CD4-positive, alpha-beta memory T cell (primary cell): ENCODE measurements at regions not wholly inside any gene's neighbourhood (a gene's known extent, or its start where the extent isn't known, plus 50 kb on each side); places are given as distances from the start of the nearest gene placed in this dataset.
A peak's percentile ranks its signal among the peaks of the same experiment; 100 is the strongest.

ENCODE experiments used
- CTCF ChIA-PET: fragments of 350-600 bp; sonication (Branson Sonifier 250); formaldehyde crosslinking; loops from one replicate; lab custom pipeline; 2021; ENCODE audit warnings: inconsistent platforms; ENCODE audit not compliant: partially characterized antibody; lab: Charles Lee
- POLR2A ChIA-PET: fragments of 350-600 bp; sonication (Branson Sonifier 250); formaldehyde crosslinking; loops from one replicate; lab custom pipeline; 2021; ENCODE audit not compliant: partially characterized antibody; lab: Charles Lee
- DNase-seq, 5 donors: peaks; one replicate each; pipeline versions ENCODE4 v3.0.0 to v3.0.0-alpha.2; 2020 to 2022; ENCODE audit warnings: mixed read lengths in 1 of 5
- H3K27ac ChIP-seq: one replicate; pipeline ENCODE4 v1.7.0; 2013; ENCODE audit warnings: low read depth, low read length
- H3K27me3 ChIP-seq: 2 replicates; pipeline ENCODE4 v1.7.0; 2013; ENCODE audit warnings: mild to moderate bottlenecking, low read length, moderate library complexity; ENCODE audit not compliant: insufficient read depth
- H3K36me3 ChIP-seq: 2 replicates; pipeline ENCODE4 v1.7.0; 2013; ENCODE audit warnings: mild to moderate bottlenecking, low read length, moderate library complexity; ENCODE audit not compliant: insufficient read depth
- H3K4me1 ChIP-seq: 2 replicates; pipeline ENCODE4 v1.7.0; 2013; ENCODE audit warnings: mild to moderate bottlenecking, low read length, moderate library complexity; ENCODE audit not compliant: insufficient read depth
- H3K4me3 ChIP-seq, 2 donors: one replicate each; pipeline ENCODE4 v1.7.0; 2013; ENCODE audit warnings: low read length in 2 of 2, mild to moderate bottlenecking in 1 of 2
- H3K9me3 ChIP-seq, 2 donors: one replicate each; pipeline ENCODE4 v1.7.0; 2013; ENCODE audit warnings: low read length in 2 of 2, control low read depth in 1 of 2; ENCODE audit not compliant: control insufficient read depth in 1 of 2
- H3K27ac Mint-ChIP-seq, 7 donors: one replicate each; pipeline ENCODE4 v1.8.0; 2020 to 2021; ENCODE audit warnings: mixed read lengths in 7 of 7, mild to moderate bottlenecking in 6 of 7, inconsistent platforms in 3 of 7, moderate library complexity in 3 of 7
- H3K27me3 Mint-ChIP-seq, 2 donors: one replicate each; pipeline ENCODE4 v1.8.0; 2020 to 2021; ENCODE audit warnings: mixed read lengths in 2 of 2
- H3K36me3 Mint-ChIP-seq, 2 donors: one replicate each; pipeline ENCODE4 v1.8.0; 2020 to 2021; ENCODE audit warnings: mixed read lengths in 2 of 2, inconsistent platforms in 1 of 2, mild to moderate bottlenecking in 1 of 2
- H3K4me1 Mint-ChIP-seq, 4 donors: one replicate each; pipeline ENCODE4 v1.8.0; 2020 to 2021; ENCODE audit warnings: mixed read lengths in 4 of 4, mild to moderate bottlenecking in 1 of 4
- H3K4me3 Mint-ChIP-seq, 8 donors: one replicate each; pipeline ENCODE4 v1.8.0; 2020 to 2021; ENCODE audit warnings: mixed read lengths in 8 of 8, mild to moderate bottlenecking in 7 of 8, moderate library complexity in 6 of 8, inconsistent platforms in 3 of 8
- H3K9me3 Mint-ChIP-seq, 8 donors: one replicate each; pipeline ENCODE4 v1.8.0; 2020 to 2021; ENCODE audit warnings: mixed read lengths in 8 of 8, mild to moderate bottlenecking in 5 of 8, inconsistent platforms in 3 of 8, moderate library complexity in 1 of 8
- intact Hi-C: fragments of 100-400 bp; cut with micrococcal nuclease; formaldehyde crosslinking; loops from one replicate; pipeline ENCODE4 v1.15.1; 2023

DNA sequence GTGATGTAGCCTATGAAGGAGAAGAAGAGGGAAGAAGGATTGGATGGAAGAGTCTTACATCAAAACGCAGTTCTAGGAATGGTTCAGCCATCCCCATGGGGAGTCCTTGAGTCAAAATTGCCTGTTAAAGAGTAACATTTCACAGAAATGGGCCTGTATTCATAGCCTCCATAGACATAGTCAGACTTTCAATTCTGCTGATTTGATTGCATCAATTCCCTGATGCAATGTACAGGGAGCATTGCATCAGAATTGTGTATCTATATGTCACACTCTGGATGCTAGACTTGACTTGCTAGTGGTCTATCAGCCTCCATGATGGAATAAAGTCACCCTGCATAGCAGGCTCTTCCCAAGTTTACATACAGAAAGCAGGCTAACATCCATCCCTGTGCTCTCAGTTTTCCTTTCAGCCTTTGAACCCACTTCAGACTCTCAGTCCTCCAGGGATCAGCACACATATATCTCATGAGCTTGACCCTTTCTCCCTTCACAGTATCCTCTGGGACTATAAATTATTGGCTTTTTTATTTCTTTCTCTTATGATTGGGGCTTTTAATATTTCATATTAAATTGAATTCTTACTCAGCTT is 1111.7 kb upstream of the B3GALT2 start:
- ChIA-PET CTCF (interaction anchor here (0.9 kb wide), 1 partner anchor 1114 kb away, joined by 3 read pairs; no protein-coding TSS in a partner anchor), POLR2A (no interaction called here)
- peaks cover 5% of the 10 kb centered on the region for H3K4me1 ChIP-seq
- Mint-ChIP-seq H3K27ac (peak overlapping the region in 1 of 7 donors; percentile 46), H3K4me3 (no peak overlapping the region), H3K36me3 (no peaks in the 10 kb centered on the region), H3K9me3 (no peaks in the 10 kb centered on the region), H3K27me3 (no peaks in the 10 kb centered on the region), H3K4me1 (peaks cover 6 to 10% (median 9%) of the 10 kb centered on the region in 4 donors)
- no peak for DNase-seq
- H3K9me3 ChIP-seq: no peaks in the 10 kb centered on the region
- no peaks in the 10 kb centered on the region for H3K36me3 ChIP-seq
- H3K4me3 ChIP-seq: no peak overlapping the region
- no peaks in the 10 kb centered on the region for H3K27me3 ChIP-seq
- intact Hi-C loops: loop anchor here (5.0 to 10.0 kb wide), 3 partner anchors 543 to 1823 kb away; partner anchors contain the start of gene CDC73
- H3K27ac ChIP-seq: no peak overlapping the region

DNA sequence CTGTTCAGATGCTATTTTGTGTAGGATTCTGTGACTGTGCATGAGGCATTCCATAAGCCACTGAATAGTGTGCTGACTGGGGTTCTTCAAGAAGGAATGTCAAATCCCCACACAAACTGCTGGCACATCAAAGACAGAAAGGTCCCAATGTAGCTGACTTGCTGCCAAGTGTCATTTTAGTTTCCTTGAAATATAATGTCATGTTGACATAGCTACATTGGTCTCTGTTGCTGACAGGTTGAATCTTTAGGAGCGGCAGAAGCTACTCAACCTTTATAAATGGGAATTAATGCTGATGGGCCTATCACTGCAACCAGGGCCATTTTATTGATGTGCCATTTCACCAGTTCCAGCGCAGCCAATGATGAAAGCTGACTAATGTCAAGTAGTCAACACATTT is 1110.7 kb upstream of the B3GALT2 start:
- DNase-seq: no peak
- Histone ChIP-seq H3K4me3 (no peak overlapping the region), H3K27me3 (no peaks in the 10 kb centered on the region), H3K36me3 (no peaks in the 10 kb centered on the region), H3K4me1 (peaks cover 5% of the 10 kb centered on the region), H3K9me3 (no peaks in the 10 kb centered on the region), H3K27ac (no peak overlapping the region)
- ChIA-PET POLR2A (no interaction called here), CTCF (interaction anchor here (0.7 to 1.0 kb wide), 3 partner anchors 1107 to 1154 kb away, joined by 3 to 4 read pairs (median 3); no protein-coding TSS in a partner anchor)
- Mint-ChIP-seq H3K9me3 (no peaks in the 10 kb centered on the region), H3K4me1 (peaks cover 6 to 10% (median 9%) of the 10 kb centered on the region in 4 donors), H3K36me3 (no peaks in the 10 kb centered on the region), H3K4me3 (no peak overlapping the region), H3K27me3 (no peaks in the 10 kb centered on the region), H3K27ac (no peak overlapping the region)
- intact Hi-C loops: loop anchor here (2.0 to 10.0 kb wide), 4 partner anchors 542 to 1822 kb away; partner anchors contain the start of gene CDC73

GRCh38 chr1:194296201-194296600 is 1109.8 kb upstream of the B3GALT2 start:
- ChIA-PET POLR2A (interaction anchor here (1.3 kb wide), 1 partner anchor 1490 kb away, joined by 4 read pairs; no protein-coding TSS in a partner anchor), CTCF (interaction anchor here (3.4 kb wide), 1 partner anchor 1109 kb away, joined by 28 read pairs; the partner anchor contains the start of gene B3GALT2)
- Mint-ChIP-seq H3K4me3 (no peak overlapping the region), H3K9me3 (no peaks in the 10 kb centered on the region), H3K36me3 (no peaks in the 10 kb centered on the region), H3K27me3 (no peaks in the 10 kb centered on the region), H3K4me1 (peaks cover 8 to 11% (median 9%) of the 10 kb centered on the region in 4 donors), H3K27ac (peak overlapping the region in 1 of 7 donors; percentile 0)
- no peaks in the 10 kb centered on the region for H3K27me3 ChIP-seq
- intact Hi-C loops: loop anchor here (1.0 to 10.0 kb wide), 5 partner anchors 541 to 1821 kb away; partner anchors contain the start of gene CDC73
- no peak overlapping the region for H3K27ac ChIP-seq
- H3K4me3 ChIP-seq: no peak overlapping the region
- H3K36me3 ChIP-seq: no peaks in the 10 kb centered on the region
- H3K9me3 ChIP-seq: no peaks in the 10 kb centered on the region
- H3K4me1 ChIP-seq: peaks cover 7% of the 10 kb centered on the region
- DNase-seq: no peak

DNA sequence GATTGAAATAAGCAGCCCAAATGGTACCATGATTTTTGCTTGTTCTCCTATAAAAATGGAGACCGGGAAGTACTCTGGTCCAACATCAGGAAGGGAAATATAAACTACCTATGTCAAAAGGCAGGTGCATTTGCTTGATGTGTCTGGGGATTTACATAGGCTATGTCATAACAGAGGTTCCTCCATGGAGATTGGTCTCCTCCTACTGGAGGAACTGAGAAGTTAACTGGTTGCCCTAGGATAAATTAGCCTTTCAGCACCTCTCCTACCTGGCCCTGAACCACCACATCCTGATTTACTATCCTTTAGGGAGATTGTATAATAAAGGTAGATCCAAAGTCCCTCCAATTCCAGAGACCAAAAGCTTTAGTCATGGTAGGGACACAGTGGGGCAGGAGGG is 1109.3 kb upstream of the B3GALT2 start:
- CTCF ChIA-PET: interaction anchor here (0.8 to 3.4 kb wide), 5 partner anchors 837 to 1276 kb away, joined by 3 to 28 read pairs (median 5); partner anchors contain the start of gene B3GALT2
- H3K27ac ChIP-seq: no peak overlapping the region

DNA sequence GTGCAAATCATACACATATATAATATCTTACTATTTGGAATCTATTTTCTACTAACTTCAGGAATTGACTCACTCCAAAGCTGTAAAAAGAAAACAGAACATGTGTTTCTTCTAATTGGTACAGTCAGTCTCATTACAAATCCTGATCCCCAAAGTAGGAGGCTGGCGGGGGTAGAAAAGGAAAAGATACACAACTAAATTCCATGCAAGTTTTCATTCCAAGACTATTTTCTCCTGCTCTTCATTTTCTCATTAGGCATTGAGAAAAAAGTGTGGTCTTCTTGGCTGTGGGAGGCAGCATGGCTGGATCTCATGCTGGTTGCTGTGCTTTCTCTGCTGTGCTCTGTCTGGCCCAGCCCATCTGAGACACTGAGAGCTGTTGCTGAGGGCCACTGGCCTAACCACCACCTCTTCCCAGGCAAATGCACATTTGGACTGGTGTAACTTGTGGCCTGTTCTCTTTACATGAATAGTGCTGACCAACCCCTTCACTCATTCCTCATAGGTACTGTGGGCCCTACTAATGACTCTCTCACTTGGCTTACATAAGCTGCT is 1107.5 kb upstream of the B3GALT2 start:
- no peak overlapping the region for H3K4me3 Mint-ChIP-seq
- DNase-seq: no peak
- H3K27me3 Mint-ChIP-seq: no peaks in the 10 kb centered on the region
- peaks cover 27% of the 10 kb centered on the region for H3K4me1 ChIP-seq
- no peaks in the 10 kb centered on the region for H3K36me3 Mint-ChIP-seq
- CTCF ChIA-PET: interaction anchor here (0.5 to 3.4 kb wide), 8 partner anchors 558 to 1223 kb away, joined by 3 to 28 read pairs (median 5); partner anchors contain the start of gene B3GALT2
- H3K36me3 ChIP-seq: no peaks in the 10 kb centered on the region
- peaks cover 25 to 33% (median 26%) of the 10 kb centered on the region in 4 donors for H3K4me1 Mint-ChIP-seq
- H3K27ac Mint-ChIP-seq: peak overlapping the region in 4 of 7 donors; percentile 5 to 30 (median 14)
- no peak overlapping the region for H3K4me3 ChIP-seq
- no peaks in the 10 kb centered on the region for H3K27me3 ChIP-seq
- intact Hi-C loops: loop anchor here (2.0 to 10.0 kb wide), 4 partner anchors 539 to 1819 kb away; partner anchors contain the start of genes RO60 and UCHL5
- no peaks in the 10 kb centered on the region for H3K9me3 ChIP-seq
- POLR2A ChIA-PET: interaction anchor here (1.0 to 1.8 kb wide), 3 partner anchors 814 to 1110 kb away, joined by 3 to 7 read pairs (median 3); partner anchors contain the start of gene B3GALT2
- H3K27ac ChIP-seq: no peak overlapping the region
- H3K9me3 Mint-ChIP-seq: no peaks in the 10 kb centered on the region

More for the DNA sequence above, 1109.3 kb upstream of the B3GALT2 start:
- intact Hi-C loops: loop anchor here (1.0 to 10.0 kb wide), 9 partner anchors 541 to 1821 kb away; partner anchors contain the start of gene CDC73
- H3K9me3 Mint-ChIP-seq: no peaks in the 10 kb centered on the region
- peak; percentile 48 to 72 (median 68) for DNase-seq
- Histone ChIP-seq H3K27me3 (no peaks in the 10 kb centered on the region), H3K9me3 (no peaks in the 10 kb centered on the region), H3K4me3 (no peak overlapping the region), H3K4me1 (peaks cover 12% of the 10 kb centered on the region), H3K36me3 (no peaks in the 10 kb centered on the region)
- no peaks in the 10 kb centered on the region for H3K36me3 Mint-ChIP-seq
- H3K4me3 Mint-ChIP-seq: no peak overlapping the region
- H3K4me1 Mint-ChIP-seq: peaks cover 13 to 16% (median 14%) of the 10 kb centered on the region in 4 donors
- POLR2A ChIA-PET: interaction anchor here (1.1 to 1.3 kb wide), 3 partner anchors 816 to 1490 kb away, joined by 4 read pairs; no protein-coding TSS in a partner anchor
- H3K27ac Mint-ChIP-seq: peak overlapping the region; percentile 4 to 69 (median 40)
- no peaks in the 10 kb centered on the region for H3K27me3 Mint-ChIP-seq

GRCh38 chr1:194292966-194293365 is 1106.6 kb upstream of the B3GALT2 start:
- ChIA-PET POLR2A (interaction anchor here (0.6 to 1.8 kb wide), 2 partner anchors 540 to 1109 kb away, joined by 3 to 7 read pairs; no protein-coding TSS in a partner anchor), CTCF (interaction anchor here (3.4 kb wide), 1 partner anchor 1106 kb away, joined by 28 read pairs; the partner anchor contains the start of gene B3GALT2)
- no peaks in the 10 kb centered on the region for H3K9me3 ChIP-seq
- no peaks in the 10 kb centered on the region for H3K9me3 Mint-ChIP-seq
- no peak for DNase-seq
- intact Hi-C loops: loop anchor here (5.0 to 10.0 kb wide), 3 partner anchors 538 to 1818 kb away; partner anchors contain the start of genes RO60 and UCHL5
- no peak overlapping the region for H3K4me3 Mint-ChIP-seq
- H3K36me3 ChIP-seq: no peaks in the 10 kb centered on the region
- H3K4me3 ChIP-seq: no peak overlapping the region
- peaks cover 27 to 33% (median 29%) of the 10 kb centered on the region in 4 donors for H3K4me1 Mint-ChIP-seq
- no peak overlapping the region for H3K27ac ChIP-seq
- no peaks in the 10 kb centered on the region for H3K27me3 Mint-ChIP-seq
- H3K36me3 Mint-ChIP-seq: no peaks in the 10 kb centered on the region
- no peak overlapping the region for H3K27ac Mint-ChIP-seq
- H3K4me1 ChIP-seq: peaks cover 27% of the 10 kb centered on the region
- H3K27me3 ChIP-seq: no peaks in the 10 kb centered on the region
